GM18520 (cell line): ENCODE measurements at regions not wholly inside any gene's neighbourhood (a gene's known extent, or its start where the extent isn't known, plus 50 kb on each side); places are given as distances from the start of the nearest gene placed in this dataset.
"Not testable (repeated sequence)": the region's sequence is repeated elsewhere in the genome, so short reads cannot be mapped to it uniquely, and the experiment has no call there.

Source experiments
- ATAC-seq: cut with Tn5 transposase; IDR thresholded peaks from one replicate; pipeline ENCODE4 v1.9.1; 2021; ENCODE audit not compliant: unreplicated experiment

GRCh38 chr4:164536814-164537213 is 217.1 kb upstream of the SMIM31 start:
- ATAC-seq: no peak

GRCh38 chr4:164538097-164538496 is 215.8 kb upstream of the SMIM31 start:
- no peak for ATAC-seq

GRCh38 chr4:164540987-164541386 is 212.9 kb upstream of the SMIM31 start:
- no peak for ATAC-seq

- ATAC-seq: no peak
Observed at GRCh38 chr4:164542431-164542830, 211.5 kb upstream of the SMIM31 start.

DNA sequence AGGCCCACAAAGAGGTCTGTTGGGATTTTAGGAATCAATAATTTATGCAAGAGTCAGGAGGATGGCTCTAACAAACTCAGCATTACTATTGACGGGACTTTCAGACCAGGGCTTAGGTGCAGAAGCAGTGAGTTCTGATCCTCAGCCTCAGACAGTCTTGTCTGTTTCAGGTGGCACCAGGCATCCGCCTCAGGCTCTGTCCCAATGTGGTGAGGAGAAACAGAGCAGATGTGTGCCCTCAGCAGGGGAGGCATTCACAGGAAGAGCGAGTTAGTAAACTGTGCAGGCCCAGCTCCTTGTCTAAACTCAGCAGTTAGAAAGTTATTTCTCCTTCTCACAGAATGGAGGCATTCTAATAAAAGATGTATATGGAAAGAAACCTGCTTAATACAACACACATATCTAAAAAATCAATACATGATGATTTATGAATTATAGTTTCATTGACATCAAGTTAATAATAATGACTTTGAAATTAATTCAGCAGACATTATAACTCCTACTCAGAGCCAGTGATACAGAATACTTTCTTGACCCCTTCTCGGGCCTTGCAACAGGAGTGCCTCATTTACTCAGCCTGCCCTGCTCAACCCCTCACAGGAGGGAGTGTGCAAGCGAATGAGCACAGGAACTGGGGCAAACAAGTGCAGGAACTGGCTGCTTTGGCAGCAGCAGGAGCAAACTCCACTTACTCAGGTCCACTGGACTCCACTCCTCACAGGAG is 202.8 kb upstream of the SMIM31 start:
- no peak for ATAC-seq

DNA sequence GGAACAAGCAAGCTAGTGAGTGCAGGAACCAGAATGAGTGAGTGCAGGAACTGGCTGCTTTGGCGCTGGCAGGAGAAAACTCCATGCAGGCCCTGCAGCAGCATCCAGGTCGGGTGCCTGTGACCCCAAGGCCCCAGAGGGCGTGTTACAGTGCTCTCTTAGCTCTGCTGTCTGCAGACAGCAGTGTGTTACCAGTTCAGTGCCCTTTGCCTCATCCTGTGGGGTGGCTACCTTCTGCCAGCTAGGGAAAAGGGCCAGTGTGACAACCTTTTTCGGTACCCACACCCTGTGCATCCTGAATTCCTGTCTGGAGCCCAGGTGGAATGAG is 202.3 kb upstream of the SMIM31 start:
- no peak for ATAC-seq

GRCh38 chr4:164571593-164572390 is 182.1 kb upstream of the SMIM31 start:
- no peak for ATAC-seq

GRCh38 chr4:164572877-164573279 is 181.1 kb upstream of the SMIM31 start:
- ATAC-seq: no peak

- no peak for ATAC-seq
Observed at GRCh38 chr4:164575861-164576260, 178.1 kb upstream of the SMIM31 start.

GRCh38 chr4:164579270-164579942 is 174.5 kb upstream of the SMIM31 start:
- ATAC-seq: no peak

- ATAC-seq: no peak
Observed at GRCh38 chr4:164591666-164592065, 162.3 kb upstream of the SMIM31 start.

DNA sequence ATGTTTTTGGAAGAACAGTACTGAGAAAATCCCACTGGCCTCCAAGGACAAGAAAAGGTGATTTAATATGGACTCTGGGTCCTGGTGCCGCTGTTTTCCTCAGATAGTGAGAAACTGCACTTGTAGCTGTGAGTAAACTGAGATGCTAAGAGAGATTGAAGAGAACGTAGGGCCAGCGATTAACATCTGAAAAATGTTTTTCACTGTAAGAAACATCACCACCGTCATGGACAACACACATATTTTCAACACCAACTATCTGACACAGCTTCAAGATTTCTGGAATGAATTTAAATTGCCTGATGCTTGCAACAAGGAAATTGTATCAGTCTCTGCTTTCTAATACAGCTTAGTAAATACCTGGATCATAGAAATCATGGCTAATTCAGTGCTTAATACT is 158.2 kb upstream of the SMIM31 start:
- no peak for ATAC-seq

GRCh38 chr4:164596318-164596878 is 157.5 kb upstream of the SMIM31 start:
- no peak for ATAC-seq

DNA sequence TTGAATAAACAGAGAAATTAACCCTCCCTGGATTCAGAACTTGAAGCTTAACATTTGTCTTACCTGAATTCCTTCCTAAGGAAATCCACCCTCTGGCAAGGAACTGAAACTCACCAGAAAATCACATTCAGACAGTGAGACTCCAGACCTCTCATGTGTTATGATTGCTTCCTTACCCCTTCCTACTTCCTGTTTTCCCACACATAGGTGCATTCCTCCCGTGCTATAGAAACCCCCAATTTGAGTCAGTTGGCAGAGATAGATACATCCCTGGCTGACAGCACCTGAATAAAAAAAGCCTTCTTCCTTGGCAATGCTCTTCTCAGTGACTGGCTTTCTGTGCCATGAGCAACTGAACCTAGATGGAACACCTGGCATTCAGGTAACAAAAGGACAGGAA is 157.0 kb upstream of the SMIM31 start:
- ATAC-seq: no peak

DNA sequence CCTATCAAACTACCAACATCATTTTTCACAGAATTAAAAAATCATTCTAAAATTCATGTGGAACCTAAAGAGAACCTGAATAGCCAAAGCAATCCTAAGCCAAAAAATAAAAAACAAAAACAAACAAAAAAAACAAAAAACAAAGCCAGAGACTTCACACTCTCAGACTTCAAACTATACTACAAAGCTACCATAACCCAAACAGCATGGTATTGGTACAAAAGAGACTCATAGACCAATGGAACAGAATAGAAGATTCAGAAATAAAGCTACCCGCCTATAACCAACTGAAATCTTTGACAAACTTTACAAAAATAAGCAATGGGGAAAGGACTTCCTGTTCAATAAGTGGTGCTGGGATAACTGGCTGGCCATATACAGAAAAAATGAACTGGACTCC is 152.3 kb upstream of the SMIM31 start:
- no peak for ATAC-seq

- not testable (repeated sequence) for ATAC-seq
Observed at GRCh38 chr4:164605791-164606190, 148.1 kb upstream of the SMIM31 start.

GRCh38 chr4:164606478-164606877 is 147.5 kb upstream of the SMIM31 start:
- ATAC-seq: peak; percentile 97

- ATAC-seq: no peak
Observed at GRCh38 chr4:164613256-164613655, 140.7 kb upstream of the SMIM31 start.

DNA sequence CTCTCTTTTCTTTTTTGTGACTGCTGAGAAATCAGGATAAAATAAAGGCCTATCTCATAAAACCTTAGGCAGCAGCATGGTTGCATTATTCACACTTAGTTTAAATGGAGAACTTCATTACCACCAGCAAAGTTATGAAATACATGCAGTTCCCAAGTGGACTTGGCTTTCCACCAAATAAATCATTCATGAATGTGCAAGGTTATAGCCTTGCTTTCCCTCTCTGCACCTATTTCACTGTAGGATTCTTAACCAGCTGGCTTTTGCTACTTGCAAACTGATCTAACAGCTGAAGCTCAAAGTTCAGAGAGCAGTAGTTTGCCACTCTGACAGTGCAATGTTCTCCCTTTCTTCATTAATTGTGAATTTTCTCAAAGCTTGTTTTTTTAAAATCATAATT is 140.1 kb upstream of the SMIM31 start:
- ATAC-seq: no peak

GRCh38 chr4:164614329-164614728 is 139.6 kb upstream of the SMIM31 start:
- ATAC-seq: no peak

- ATAC-seq: no peak
Observed at GRCh38 chr4:164614999-164615398, 138.9 kb upstream of the SMIM31 start.

DNA sequence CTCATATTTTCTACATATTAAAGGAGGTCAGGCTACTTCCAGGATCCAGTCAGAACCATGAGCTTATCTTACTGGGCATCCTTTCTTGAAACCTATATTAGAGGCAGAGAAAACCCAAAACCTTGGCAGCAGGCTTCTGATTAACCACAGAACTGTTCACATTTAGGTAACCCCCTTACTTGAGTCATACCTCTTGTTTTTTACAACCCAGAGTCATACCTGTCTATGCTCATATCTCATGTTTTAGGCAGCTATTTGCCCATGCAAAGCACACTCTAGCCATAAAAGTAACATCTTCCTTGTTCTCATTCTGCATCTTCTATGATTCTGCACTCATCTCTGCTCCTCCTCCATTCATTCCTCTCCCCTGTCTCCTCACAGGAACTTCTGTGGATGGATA is 138.0 kb upstream of the SMIM31 start:
- no peak for ATAC-seq
